ENCODE measurements at regions not wholly inside any gene's neighbourhood (a gene's known extent, or its start where the extent isn't known, plus 50 kb on each side); places are given as distances from the start of the nearest gene placed in this dataset.

DNA sequence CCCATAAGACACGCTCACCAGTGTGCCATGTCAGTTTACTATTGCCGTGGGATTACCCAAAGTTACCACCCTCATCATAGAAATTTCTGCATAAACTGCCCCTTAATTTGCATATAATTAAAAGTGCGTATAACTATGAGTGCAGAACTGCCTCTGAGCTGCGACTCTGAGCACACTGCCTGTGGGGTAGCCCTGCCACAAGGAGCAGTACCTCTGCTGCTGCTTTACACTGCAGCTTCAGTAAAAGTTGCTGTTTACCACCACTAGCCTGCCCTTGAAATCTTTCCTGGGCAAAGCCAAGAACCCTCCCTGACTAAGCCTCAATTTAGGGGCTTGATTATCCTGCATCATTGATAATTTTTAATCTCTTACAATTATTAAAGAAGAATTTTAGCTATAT is 213.9 kb upstream of the MAP2 start:
- POLR2A ChIA-PET, result no interaction called here
- CTCF ChIA-PET, result interaction anchor here (0.6 kb wide), 1 partner anchor 346 kb away, joined by 5 read pairs; no protein-coding TSS in a partner anchor
- no peak for DNase-seq (ENCODE audit: extremely low spot score)
- TF ChIP-seq HDGF (IDR thresholded peaks at IDR 0.05; ENCODE audit: borderline replicate concordance), result no peak

DNA sequence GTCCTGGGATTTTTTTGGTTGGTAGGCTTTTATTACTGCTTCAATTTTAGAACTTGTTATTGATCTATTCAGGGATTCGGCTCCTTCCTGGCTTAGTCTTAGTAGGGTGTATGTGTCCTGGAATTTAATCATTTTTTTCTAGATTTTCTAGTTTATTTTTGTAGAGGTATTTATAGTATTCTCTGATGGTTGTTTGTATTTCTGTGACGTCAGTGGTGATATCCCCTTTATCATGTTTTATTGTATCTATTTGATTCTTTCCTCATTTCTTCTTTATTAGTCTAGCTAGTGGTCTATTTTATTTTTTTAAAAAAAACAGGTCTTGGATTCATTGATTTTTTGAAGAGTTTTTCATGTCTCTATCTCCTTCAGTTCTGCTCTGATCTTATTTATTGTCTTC is 193.3 kb upstream of the MAP2 start:
- ChIA-PET POLR2A (no interaction called here), CTCF (no interaction called here)
- DNase-seq (ENCODE audit: extremely low spot score), result no peak
- no peak for TF ChIP-seq LEF1 (IDR thresholded peaks at IDR 0.05; ENCODE audit: borderline replicate concordance)
- TF ChIP-seq ELF4 (IDR thresholded peaks at IDR 0.05), result no peak
- TF ChIP-seq CTBP1 (IDR thresholded peaks at IDR 0.05; ENCODE audit: borderline replicate concordance), result no peak
- TF ChIP-seq HDGF (IDR thresholded peaks at IDR 0.05; ENCODE audit: borderline replicate concordance), result no peak
- TF ChIP-seq FOXK2 (IDR thresholded peaks at IDR 0.05), result no peak
- TF ChIP-seq, protein P1, sequence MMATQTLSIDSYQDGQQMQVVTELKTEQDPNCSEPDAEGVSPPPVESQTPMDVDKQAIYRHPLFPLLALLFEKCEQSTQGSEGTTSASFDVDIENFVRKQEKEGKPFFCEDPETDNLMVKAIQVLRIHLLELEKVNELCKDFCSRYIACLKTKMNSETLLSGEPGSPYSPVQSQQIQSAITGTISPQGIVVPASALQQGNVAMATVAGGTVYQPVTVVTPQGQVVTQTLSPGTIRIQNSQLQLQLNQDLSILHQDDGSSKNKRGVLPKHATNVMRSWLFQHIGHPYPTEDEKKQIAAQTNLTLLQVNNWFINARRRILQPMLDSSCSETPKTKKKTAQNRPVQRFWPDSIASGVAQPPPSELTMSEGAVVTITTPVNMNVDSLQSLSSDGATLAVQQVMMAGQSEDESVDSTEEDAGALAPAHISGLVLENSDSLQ (IDR thresholded peaks at IDR 0.05), result no peak
- TF ChIP-seq ZNF384 (IDR thresholded peaks at IDR 0.05), result no peak
- TF ChIP-seq FOXM1 (IDR thresholded peaks at IDR 0.05; ENCODE audit: borderline replicate concordance), result no peak
- TF ChIP-seq TARDBP (IDR thresholded peaks at IDR 0.05), result no peak
- no peak for TF ChIP-seq BHLHE40 (IDR thresholded peaks at IDR 0.05; ENCODE audit: borderline replicate concordance)
- TF ChIP-seq SUZ12 (IDR thresholded peaks at IDR 0.05), result no peak
- TF ChIP-seq ARNT (IDR thresholded peaks at IDR 0.05), result no peak
- TF ChIP-seq NFRKB (IDR thresholded peaks at IDR 0.05), result no peak

DNA sequence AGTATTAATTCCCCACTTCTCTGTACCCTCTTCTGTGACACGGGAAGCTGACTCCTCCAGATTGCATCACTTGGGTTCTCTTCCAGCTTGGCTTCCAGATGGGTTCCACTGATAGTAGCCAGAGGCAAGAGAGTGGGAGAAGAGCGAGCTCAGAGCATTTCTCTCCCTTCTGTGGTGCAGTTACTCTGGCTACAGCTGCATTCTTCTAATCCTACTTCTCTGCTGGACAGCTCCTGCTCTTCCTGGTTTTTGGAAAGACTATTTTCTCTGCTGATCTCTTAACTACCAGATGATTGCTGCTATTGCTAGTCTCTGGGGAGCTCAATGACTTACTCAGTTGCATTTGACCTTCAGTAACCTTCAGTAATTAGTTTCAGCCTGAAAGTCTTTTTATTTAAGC is 187.5 kb upstream of the MAP2 start:
- ChIA-PET CTCF (no interaction called here), POLR2A (no interaction called here)
- TF ChIP-seq CTBP1 (IDR thresholded peaks at IDR 0.05; ENCODE audit: borderline replicate concordance), result no peak
- TF ChIP-seq FOXK2 (IDR thresholded peaks at IDR 0.05), result no peak
- TF ChIP-seq NFRKB (IDR thresholded peaks at IDR 0.05), result no peak
- TF ChIP-seq ARNT (IDR thresholded peaks at IDR 0.05), result no peak
- TF ChIP-seq HDGF (IDR thresholded peaks at IDR 0.05; ENCODE audit: borderline replicate concordance), result no peak
- TF ChIP-seq ZNF384 (IDR thresholded peaks at IDR 0.05), result no peak
- TF ChIP-seq FOXM1 (IDR thresholded peaks at IDR 0.05; ENCODE audit: borderline replicate concordance), result no peak
- TF ChIP-seq, protein P1 (IDR thresholded peaks at IDR 0.05), result no peak
- no peak for TF ChIP-seq ELF4 (IDR thresholded peaks at IDR 0.05)
- TF ChIP-seq FOXA1 (IDR thresholded peaks at IDR 0.05), result no peak
- no peak for TF ChIP-seq SP1 (IDR thresholded peaks at IDR 0.05)
- no peak for TF ChIP-seq L3MBTL2 (conservative IDR thresholded peaks at IDR 0.05)
- DNase-seq (ENCODE audit: extremely low spot score), result peak; percentile 6

DNA sequence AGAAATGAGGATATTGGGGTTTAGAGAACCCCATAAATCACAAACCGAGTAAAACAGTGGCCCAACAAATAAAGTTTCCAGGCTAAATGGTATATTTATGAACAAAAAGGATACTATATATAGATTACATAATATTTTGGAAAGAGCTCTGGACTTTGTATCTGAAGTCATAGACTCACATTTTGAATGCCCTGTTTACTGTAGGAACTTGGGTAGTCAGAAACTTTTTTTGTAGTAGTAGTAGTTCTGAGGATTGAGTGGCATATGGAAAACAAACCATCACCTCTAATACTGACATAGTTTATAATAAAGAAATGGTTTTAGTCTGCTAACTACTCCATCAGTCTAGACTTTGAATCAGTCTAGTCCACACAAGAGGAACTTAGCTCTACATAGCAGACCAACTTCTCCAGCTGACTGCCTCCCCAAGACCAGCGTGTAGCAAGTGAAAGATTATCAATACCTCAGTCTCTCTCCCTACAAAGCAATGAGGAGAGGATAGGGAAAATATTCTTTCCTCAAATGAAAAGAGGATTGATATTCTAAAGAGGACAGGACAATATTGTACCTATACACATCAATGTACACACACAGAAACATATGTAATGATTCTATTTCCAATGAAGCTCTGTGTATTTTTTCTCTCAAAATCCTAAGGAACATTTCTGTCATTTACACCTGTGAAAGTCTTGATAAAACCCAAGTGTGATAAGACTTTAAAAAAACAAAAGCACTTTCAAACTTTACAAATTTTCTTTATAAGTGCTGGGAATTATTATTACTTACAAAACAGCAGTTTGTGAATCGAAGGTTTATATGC is 184.9 kb upstream of the MAP2 start:
- POLR2A ChIA-PET, result no interaction called here
- TF ChIP-seq HDGF (IDR thresholded peaks at IDR 0.05; ENCODE audit: borderline replicate concordance), result no peak
- no peak for TF ChIP-seq ELF4 (IDR thresholded peaks at IDR 0.05)
- no peak for TF ChIP-seq SUZ12 (IDR thresholded peaks at IDR 0.05)
- no peak for TF ChIP-seq ARNT (IDR thresholded peaks at IDR 0.05)
- TF ChIP-seq, protein P1 (IDR thresholded peaks at IDR 0.05), result no peak
- no peak for TF ChIP-seq FOXM1 (IDR thresholded peaks at IDR 0.05; ENCODE audit: borderline replicate concordance)
- no peak for DNase-seq (ENCODE audit: extremely low spot score)
- CTCF ChIA-PET, result no interaction called here

DNA sequence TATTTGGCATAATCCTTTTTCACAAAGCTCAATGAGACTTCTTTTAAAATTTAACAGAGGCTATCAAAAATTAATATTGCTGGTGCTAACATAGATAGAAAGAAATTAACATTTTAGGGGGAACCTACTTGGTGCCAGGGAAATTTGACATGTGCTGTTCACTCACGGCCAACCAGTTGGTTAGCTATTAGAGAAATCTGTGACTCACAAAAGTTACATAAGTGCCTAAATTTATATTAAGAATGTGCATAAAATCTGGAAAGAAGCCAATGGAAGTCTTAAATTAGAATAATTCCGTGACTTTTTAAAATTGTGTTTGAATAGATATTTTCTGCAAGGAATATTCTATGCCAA is 184.3 kb upstream of the MAP2 start:
- TF ChIP-seq, protein P1 (IDR thresholded peaks at IDR 0.05), result no peak
- TF ChIP-seq TARDBP (IDR thresholded peaks at IDR 0.05) (no peak), FOXM1 (IDR thresholded peaks at IDR 0.05; ENCODE audit: borderline replicate concordance) (no peak), BHLHE40 (IDR thresholded peaks at IDR 0.05; ENCODE audit: borderline replicate concordance) (no peak), LEF1 (IDR thresholded peaks at IDR 0.05; ENCODE audit: borderline replicate concordance) (no peak), ZNF384 (IDR thresholded peaks at IDR 0.05) (no peak), HDGF (IDR thresholded peaks at IDR 0.05; ENCODE audit: borderline replicate concordance) (no peak), FOXK2 (IDR thresholded peaks at IDR 0.05) (no peak), ARNT (IDR thresholded peaks at IDR 0.05) (no peak), L3MBTL2 (conservative IDR thresholded peaks at IDR 0.05) (no peak), FOXA1 (IDR thresholded peaks at IDR 0.05) (no peak), NFRKB (IDR thresholded peaks at IDR 0.05) (no peak), SUZ12 (IDR thresholded peaks at IDR 0.05) (no peak), CTBP1 (IDR thresholded peaks at IDR 0.05; ENCODE audit: borderline replicate concordance) (no peak), ELF4 (IDR thresholded peaks at IDR 0.05) (no peak), SP1 (IDR thresholded peaks at IDR 0.05) (no peak)
- ChIA-PET POLR2A (no interaction called here), CTCF (no interaction called here)
- no peak for DNase-seq (ENCODE audit: extremely low spot score)

DNA sequence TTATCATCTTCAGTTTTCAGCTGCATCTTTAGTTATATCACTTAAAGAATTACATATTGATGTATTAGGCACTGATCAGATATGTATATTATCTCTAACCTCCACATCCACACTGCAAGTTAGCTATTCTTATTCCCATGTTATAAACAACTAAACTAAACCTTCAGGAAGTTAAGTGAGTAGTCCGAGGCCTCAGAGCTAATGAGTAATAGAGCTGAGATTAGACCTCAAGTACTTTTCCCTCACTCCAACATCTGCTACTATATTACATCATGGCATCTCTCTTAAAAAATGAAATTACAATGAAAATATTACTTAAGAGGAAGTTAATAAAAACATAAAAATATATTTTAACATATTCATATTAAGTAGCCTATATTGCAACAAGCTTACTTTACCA is 183.6 kb upstream of the MAP2 start:
- TF ChIP-seq ARNT (IDR thresholded peaks at IDR 0.05) (no peak), ELF4 (IDR thresholded peaks at IDR 0.05) (no peak), BHLHE40 (IDR thresholded peaks at IDR 0.05; ENCODE audit: borderline replicate concordance) (no peak), FOXA1 (IDR thresholded peaks at IDR 0.05) (no peak)
- ChIA-PET CTCF (no interaction called here), POLR2A (no interaction called here)
- no peak for DNase-seq (ENCODE audit: extremely low spot score)
